Vagina (tissue), 2 donors: ENCODE measurements at regions not wholly inside any gene's neighbourhood (a gene's known extent, or its start where the extent isn't known, plus 50 kb on each side); places are given as distances from the start of the nearest gene placed in this dataset.
"Not testable (repeated sequence)": the region's sequence is repeated elsewhere in the genome, so short reads cannot be mapped to it uniquely, and the experiment has no call there.

Source experiments
- DNase-seq, 2 donors: peaks; one replicate each; pipeline ENCODE4 v3.0.0-alpha.2; 2017; ENCODE audit errors: extremely low spot score in 2 of 2
- H3K27ac ChIP-seq: fragments of 200-600 bp; sonication (generic); one replicate; pipeline ENCODE4 v1.5.1; 2019
- H3K27me3 ChIP-seq: fragments of 200-600 bp; sonication (generic); one replicate; pipeline ENCODE4 v1.5.1; 2019
- H3K36me3 ChIP-seq, 2 donors: fragments of 200-600 bp; sonication (generic); one replicate each; pipeline ENCODE4 v1.5.1; 2017 to 2019
- H3K4me1 ChIP-seq: fragments of 200-600 bp; sonication (generic); one replicate; pipeline ENCODE4 v1.5.1; 2019
- H3K4me3 ChIP-seq, 2 donors: fragments of 200-600 bp; sonication (generic); 1 replicate in 1 of 2; 2 replicates in 1 of 2; pipeline ENCODE4 v1.5.1; 2016 to 2019
- H3K9me3 ChIP-seq: fragments of 200-600 bp; sonication (generic); one replicate; pipeline ENCODE4 v1.5.1; 2019
- CTCF ChIP-seq, 3 experiments: fragments of 450-650 bp in 2 of 3; fragments of 200-600 bp in 1 of 3; sonication (generic) in 1 of 3; IDR thresholded peaks; one replicate each; pipeline ENCODE4 v1.5.1; 2017 to 2019; ENCODE audit warnings: antibody characterized with exemption in 3 of 3, mild to moderate bottlenecking in 2 of 3, moderate library complexity in 2 of 3
- POLR2A ChIP-seq, 2 donors: fragments of 450-650 bp; IDR thresholded peaks; one replicate each; pipeline ENCODE4 v1.6.1; 2017; ENCODE audit warnings: antibody characterized with exemption in 2 of 2, mild to moderate bottlenecking in 2 of 2, moderate library complexity in 2 of 2
- POLR2AphosphoS5 ChIP-seq, 2 donors: sonication (generic); formaldehyde crosslinking; IDR thresholded peaks; one replicate each; pipeline ENCODE4 v1.9.0; 2017; ENCODE audit warnings: antibody characterized with exemption in 2 of 2, mild to moderate bottlenecking in 2 of 2, low read depth in 1 of 2; ENCODE audit not compliant: insufficient read depth in 1 of 2
- intact Hi-C: fragments of 100-400 bp; cut with DNase I; formaldehyde crosslinking; loops from one replicate; pipeline ENCODE4 v1.15.1; 2023

DNA sequence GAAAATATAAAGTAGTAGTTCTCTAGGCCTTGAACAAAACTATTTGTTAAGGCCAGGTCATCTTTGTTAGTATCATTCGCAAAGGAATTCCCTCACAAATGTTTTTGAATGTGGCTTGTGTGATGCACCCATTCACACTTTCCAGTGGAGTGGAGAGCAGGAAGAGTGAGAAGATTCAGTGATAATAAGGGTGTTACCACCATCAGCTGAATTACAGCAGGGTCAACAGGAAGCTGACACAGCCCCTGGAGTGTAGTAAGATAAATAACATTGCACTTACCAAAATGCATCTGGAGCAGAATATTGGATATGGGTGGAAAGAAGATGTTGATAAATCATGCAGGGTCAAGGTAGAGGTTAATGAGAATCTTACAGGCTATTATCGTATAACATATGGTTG lies 231.0 kb downstream of the DSC3 start:
- Histone ChIP-seq H3K4me1 (no peaks in the 10 kb centered on the region), H3K4me3 (no peak overlapping the region), H3K27ac (no peak overlapping the region), H3K9me3 (no peaks in the 10 kb centered on the region), H3K27me3 (no peaks in the 10 kb centered on the region), H3K36me3 (no peaks in the 10 kb centered on the region)
- DNase-seq: no peak
- TF ChIP-seq POLR2A (IDR thresholded peaks at IDR 0.05) (no peak), CTCF (IDR thresholded peaks at IDR 0.05) (no peak), POLR2AphosphoS5 (IDR thresholded peaks at IDR 0.05; ENCODE audit: insufficient read depth in 1 of 2, low read depth in 1 of 2) (no peak)
- intact Hi-C loops: no loop called here

GRCh38 chr18:30810580-30810979 lies 232.0 kb downstream of the DSC3 start:
- H3K27ac ChIP-seq: no peak overlapping the region
- H3K4me1 ChIP-seq: no peaks in the 10 kb centered on the region
- no peak for TF ChIP-seq POLR2AphosphoS5 (IDR thresholded peaks at IDR 0.05; ENCODE audit: insufficient read depth in 1 of 2, low read depth in 1 of 2)
- TF ChIP-seq CTCF (IDR thresholded peaks at IDR 0.05): no peak
- TF ChIP-seq POLR2A (IDR thresholded peaks at IDR 0.05): no peak
- no peak for DNase-seq
- H3K27me3 ChIP-seq: no peaks in the 10 kb centered on the region
- H3K36me3 ChIP-seq: no peaks in the 10 kb centered on the region
- H3K4me3 ChIP-seq: no peak overlapping the region
- no peaks in the 10 kb centered on the region for H3K9me3 ChIP-seq
- intact Hi-C loops: no loop called here

DNA sequence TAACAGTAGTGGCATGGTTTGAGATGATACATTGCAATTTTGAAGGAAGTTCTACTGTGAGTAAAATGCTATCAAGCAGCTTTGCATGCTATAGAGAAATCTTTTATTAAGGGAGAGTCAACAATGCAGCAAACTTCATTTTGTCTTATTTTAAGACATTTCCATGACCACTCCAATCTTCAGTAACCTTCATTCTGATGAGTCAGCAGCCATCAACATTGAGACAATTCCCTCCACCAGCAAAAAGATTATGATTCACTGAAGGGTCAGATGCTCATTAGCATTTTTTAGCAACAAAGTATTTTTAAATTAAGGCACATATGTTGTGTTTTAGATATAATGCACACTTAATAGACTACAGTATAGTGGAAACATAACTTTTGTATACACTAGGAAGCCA lies 235.7 kb downstream of the DSC3 start:
- intact Hi-C loops: no loop called here
- TF ChIP-seq CTCF (IDR thresholded peaks at IDR 0.05) (no peak), POLR2AphosphoS5 (IDR thresholded peaks at IDR 0.05; ENCODE audit: insufficient read depth in 1 of 2, low read depth in 1 of 2) (no peak), POLR2A (IDR thresholded peaks at IDR 0.05) (no peak)
- Histone ChIP-seq H3K36me3 (no peaks in the 10 kb centered on the region), H3K4me1 (no peaks in the 10 kb centered on the region), H3K27ac (no peak overlapping the region), H3K27me3 (no peaks in the 10 kb centered on the region), H3K4me3 (no peak overlapping the region), H3K9me3 (no peaks in the 10 kb centered on the region)
- no peak for DNase-seq

GRCh38 chr18:30800800-30801199 lies 241.7 kb downstream of the DSC3 start:
- H3K27ac ChIP-seq: no peak overlapping the region
- TF ChIP-seq POLR2A (IDR thresholded peaks at IDR 0.05) (no peak), CTCF (IDR thresholded peaks at IDR 0.05) (no peak), POLR2AphosphoS5 (IDR thresholded peaks at IDR 0.05; ENCODE audit: insufficient read depth in 1 of 2, low read depth in 1 of 2) (no peak)
- intact Hi-C loops: no loop called here
- H3K4me1 ChIP-seq: no peaks in the 10 kb centered on the region
- H3K27me3 ChIP-seq: no peaks in the 10 kb centered on the region
- H3K4me3 ChIP-seq: no peak overlapping the region
- H3K36me3 ChIP-seq: no peaks in the 10 kb centered on the region
- H3K9me3 ChIP-seq: no peaks in the 10 kb centered on the region
- no peak for DNase-seq

DNA sequence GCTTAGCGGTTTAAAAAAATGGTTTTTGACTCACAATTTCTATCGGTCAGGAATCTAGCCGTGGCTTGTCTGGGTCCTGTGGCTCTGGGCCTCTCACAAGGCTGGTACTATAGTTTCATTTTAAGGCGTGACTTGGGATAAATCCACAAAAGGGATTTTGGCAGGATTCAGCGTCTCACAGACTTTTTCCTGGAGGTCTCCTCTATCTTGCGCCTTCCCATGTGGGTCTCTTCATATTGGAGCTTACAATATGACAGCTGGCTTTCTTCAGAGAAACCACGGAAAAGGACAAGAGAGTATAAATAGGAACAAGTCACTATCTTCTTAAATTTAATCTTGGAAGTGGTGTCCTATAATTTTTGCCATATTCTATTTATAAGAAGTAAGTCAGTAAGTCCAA lies 250.5 kb downstream of the DSC3 start:
- intact Hi-C loops: no loop called here
- Histone ChIP-seq H3K36me3 (no peaks in the 10 kb centered on the region), H3K9me3 (no peaks in the 10 kb centered on the region), H3K27ac (no peak overlapping the region), H3K4me1 (no peaks in the 10 kb centered on the region), H3K27me3 (no peaks in the 10 kb centered on the region), H3K4me3 (no peak overlapping the region)
- TF ChIP-seq POLR2AphosphoS5 (IDR thresholded peaks at IDR 0.05; ENCODE audit: insufficient read depth in 1 of 2, low read depth in 1 of 2): no peak
- no peak for TF ChIP-seq POLR2A (IDR thresholded peaks at IDR 0.05)
- TF ChIP-seq CTCF (IDR thresholded peaks at IDR 0.05): no peak
- DNase-seq: no peak

DNA sequence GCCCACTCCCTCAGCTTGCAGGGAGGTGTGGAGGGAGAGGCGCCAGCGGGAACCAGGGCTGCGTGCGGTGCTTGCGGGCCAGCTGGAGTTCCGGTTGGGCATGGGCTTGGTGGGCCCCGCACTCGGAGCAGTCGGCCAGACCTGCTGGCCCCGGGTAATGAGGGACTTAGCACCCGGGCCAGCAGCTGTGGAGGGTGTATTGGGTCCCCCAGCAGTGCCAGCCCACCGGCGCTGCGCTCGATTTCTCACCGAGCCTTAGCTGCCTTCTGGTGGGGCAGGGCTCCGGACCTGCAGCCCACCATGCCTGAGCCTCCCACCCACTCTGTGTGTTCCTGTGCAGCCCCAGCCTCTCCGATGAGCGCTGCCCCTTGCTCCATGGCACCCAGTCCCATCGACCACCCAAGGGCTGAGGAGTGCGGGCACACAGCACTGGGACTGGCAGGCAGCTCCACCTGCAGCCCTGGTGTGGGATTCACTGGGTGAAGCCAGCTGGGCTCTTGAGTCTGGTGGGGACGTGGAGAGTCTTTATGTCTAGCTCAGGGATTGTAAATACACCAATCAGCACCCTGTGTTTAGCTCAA lies 254.0 kb downstream of the DSC3 start:
- H3K4me1 ChIP-seq, H3K9me3 ChIP-seq, intact Hi-C loops, H3K27ac ChIP-seq, DNase-seq, H3K27me3 ChIP-seq, H3K4me3 ChIP-seq, H3K36me3 ChIP-seq: not testable (repeated sequence)
